ENCODE measurements at regions not wholly inside any gene's neighbourhood (a gene's known extent, or its start where the extent isn't known, plus 50 kb on each side); places are given as distances from the start of the nearest gene placed in this dataset.

DNA sequence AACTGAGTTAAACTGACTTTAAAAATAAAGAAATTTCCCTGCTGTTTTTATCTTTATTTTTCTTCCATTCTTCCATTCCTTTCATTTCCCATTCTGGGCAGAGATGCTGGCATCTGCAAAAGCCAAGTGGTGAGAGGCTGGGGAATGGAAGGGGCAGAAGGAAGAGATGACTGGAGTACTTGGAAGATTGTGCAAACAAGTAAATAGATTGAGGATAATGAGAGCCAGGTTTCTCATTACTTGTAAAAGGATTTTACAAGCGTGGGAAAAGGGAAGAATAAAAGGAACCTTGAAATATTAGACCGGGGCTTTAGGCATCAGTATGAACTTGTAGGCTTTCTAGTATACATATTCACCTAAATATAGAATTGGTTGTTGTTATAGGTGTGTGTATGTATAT lies 341.2 kb downstream of the CAAP1 start:
- TF ChIP-seq, protein P1, sequence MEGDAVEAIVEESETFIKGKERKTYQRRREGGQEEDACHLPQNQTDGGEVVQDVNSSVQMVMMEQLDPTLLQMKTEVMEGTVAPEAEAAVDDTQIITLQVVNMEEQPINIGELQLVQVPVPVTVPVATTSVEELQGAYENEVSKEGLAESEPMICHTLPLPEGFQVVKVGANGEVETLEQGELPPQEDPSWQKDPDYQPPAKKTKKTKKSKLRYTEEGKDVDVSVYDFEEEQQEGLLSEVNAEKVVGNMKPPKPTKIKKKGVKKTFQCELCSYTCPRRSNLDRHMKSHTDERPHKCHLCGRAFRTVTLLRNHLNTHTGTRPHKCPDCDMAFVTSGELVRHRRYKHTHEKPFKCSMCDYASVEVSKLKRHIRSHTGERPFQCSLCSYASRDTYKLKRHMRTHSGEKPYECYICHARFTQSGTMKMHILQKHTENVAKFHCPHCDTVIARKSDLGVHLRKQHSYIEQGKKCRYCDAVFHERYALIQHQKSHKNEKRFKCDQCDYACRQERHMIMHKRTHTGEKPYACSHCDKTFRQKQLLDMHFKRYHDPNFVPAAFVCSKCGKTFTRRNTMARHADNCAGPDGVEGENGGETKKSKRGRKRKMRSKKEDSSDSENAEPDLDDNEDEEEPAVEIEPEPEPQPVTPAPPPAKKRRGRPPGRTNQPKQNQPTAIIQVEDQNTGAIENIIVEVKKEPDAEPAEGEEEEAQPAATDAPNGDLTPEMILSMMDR (IDR thresholded peaks at IDR 0.05), result no peak
- TF ChIP-seq, protein P2, sequence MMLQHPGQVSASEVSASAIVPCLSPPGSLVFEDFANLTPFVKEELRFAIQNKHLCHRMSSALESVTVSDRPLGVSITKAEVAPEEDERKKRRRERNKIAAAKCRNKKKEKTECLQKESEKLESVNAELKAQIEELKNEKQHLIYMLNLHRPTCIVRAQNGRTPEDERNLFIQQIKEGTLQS (CRISPR knock-in tag; conservative IDR thresholded peaks at IDR 0.05), result no peak
- TF ChIP-seq TEAD4 (CRISPR knock-in tag; IDR thresholded peaks at IDR 0.05), result no peak
- no peak for TF ChIP-seq SP1 (CRISPR knock-in tag; conservative IDR thresholded peaks at IDR 0.05)
- no peak for TF ChIP-seq ZNF423 (CRISPR knock-in tag; IDR thresholded peaks at IDR 0.05)
- TF ChIP-seq ZNF416 (CRISPR knock-in tag; IDR thresholded peaks at IDR 0.05), result no peak
- TF ChIP-seq, protein P3, sequence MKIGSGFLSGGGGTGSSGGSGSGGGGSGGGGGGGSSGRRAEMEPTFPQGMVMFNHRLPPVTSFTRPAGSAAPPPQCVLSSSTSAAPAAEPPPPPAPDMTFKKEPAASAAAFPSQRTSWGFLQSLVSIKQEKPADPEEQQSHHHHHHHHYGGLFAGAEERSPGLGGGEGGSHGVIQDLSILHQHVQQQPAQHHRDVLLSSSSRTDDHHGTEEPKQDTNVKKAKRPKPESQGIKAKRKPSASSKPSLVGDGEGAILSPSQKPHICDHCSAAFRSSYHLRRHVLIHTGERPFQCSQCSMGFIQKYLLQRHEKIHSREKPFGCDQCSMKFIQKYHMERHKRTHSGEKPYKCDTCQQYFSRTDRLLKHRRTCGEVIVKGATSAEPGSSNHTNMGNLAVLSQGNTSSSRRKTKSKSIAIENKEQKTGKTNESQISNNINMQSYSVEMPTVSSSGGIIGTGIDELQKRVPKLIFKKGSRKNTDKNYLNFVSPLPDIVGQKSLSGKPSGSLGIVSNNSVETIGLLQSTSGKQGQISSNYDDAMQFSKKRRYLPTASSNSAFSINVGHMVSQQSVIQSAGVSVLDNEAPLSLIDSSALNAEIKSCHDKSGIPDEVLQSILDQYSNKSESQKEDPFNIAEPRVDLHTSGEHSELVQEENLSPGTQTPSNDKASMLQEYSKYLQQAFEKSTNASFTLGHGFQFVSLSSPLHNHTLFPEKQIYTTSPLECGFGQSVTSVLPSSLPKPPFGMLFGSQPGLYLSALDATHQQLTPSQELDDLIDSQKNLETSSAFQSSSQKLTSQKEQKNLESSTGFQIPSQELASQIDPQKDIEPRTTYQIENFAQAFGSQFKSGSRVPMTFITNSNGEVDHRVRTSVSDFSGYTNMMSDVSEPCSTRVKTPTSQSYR (CRISPR knock-in tag; IDR thresholded peaks at IDR 0.05), result no peak
- TF ChIP-seq, protein P4, sequence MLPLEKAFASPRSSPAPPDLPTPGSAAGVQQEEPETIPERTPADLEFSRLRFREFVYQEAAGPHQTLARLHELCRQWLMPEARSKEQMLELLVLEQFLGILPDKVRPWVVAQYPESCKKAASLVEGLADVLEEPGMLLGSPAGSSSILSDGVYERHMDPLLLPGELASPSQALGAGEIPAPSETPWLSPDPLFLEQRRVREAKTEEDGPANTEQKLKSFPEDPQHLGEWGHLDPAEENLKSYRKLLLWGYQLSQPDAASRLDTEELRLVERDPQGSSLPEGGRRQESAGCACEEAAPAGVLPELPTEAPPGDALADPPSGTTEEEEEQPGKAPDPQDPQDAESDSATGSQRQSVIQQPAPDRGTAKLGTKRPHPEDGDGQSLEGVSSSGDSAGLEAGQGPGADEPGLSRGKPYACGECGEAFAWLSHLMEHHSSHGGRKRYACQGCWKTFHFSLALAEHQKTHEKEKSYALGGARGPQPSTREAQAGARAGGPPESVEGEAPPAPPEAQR (CRISPR knock-in tag; IDR thresholded peaks at IDR 0.05), result no peak
